ENCODE measurements at regions not wholly inside any gene's neighbourhood (a gene's known extent, or its start where the extent isn't known, plus 50 kb on each side); places are given as distances from the start of the nearest gene placed in this dataset.

DNA sequence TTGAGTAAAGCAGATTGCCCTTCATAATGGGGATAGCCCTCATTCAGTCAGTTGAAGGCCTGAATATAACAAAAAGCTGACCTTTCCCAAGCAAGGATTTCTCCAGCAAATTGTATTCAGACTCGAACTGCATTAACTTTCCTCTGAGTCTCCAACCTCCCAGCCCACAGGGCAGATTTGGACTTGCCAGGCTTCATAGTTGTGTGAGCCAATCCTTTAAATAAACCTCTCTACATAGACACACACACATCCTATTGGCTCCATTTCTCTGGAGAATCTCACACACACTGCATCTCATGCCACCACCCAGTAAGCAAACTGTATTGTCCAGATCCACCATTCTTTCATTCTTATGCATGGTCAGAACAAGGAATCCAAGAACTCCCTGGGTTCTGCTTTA is 225.1 kb downstream of the MPDZ start:
- no peaks in the 10 kb centered on the region for H3K36me3 Mint-ChIP-seq (ENCODE audit: low read depth)
- no peak overlapping the region for H3K27ac Mint-ChIP-seq
- H3K4me1 Mint-ChIP-seq: no peaks in the 10 kb centered on the region
- no peak overlapping the region for H3K4me3 Mint-ChIP-seq
- TF ChIP-seq, protein P1, sequence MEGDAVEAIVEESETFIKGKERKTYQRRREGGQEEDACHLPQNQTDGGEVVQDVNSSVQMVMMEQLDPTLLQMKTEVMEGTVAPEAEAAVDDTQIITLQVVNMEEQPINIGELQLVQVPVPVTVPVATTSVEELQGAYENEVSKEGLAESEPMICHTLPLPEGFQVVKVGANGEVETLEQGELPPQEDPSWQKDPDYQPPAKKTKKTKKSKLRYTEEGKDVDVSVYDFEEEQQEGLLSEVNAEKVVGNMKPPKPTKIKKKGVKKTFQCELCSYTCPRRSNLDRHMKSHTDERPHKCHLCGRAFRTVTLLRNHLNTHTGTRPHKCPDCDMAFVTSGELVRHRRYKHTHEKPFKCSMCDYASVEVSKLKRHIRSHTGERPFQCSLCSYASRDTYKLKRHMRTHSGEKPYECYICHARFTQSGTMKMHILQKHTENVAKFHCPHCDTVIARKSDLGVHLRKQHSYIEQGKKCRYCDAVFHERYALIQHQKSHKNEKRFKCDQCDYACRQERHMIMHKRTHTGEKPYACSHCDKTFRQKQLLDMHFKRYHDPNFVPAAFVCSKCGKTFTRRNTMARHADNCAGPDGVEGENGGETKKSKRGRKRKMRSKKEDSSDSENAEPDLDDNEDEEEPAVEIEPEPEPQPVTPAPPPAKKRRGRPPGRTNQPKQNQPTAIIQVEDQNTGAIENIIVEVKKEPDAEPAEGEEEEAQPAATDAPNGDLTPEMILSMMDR (IDR thresholded peaks at IDR 0.05; ENCODE audit: unreplicated experiment in 3 of 3): no peak
- H3K9me3 Mint-ChIP-seq: no peaks in the 10 kb centered on the region
- no peaks in the 10 kb centered on the region for H3K27me3 Mint-ChIP-seq (ENCODE audit: low read depth)

All from nephron (organoid).